Spleen (tissue), 11 donors: ENCODE measurements at regions not wholly inside any gene's neighbourhood (a gene's known extent, or its start where the extent isn't known, plus 50 kb on each side); places are given as distances from the start of the nearest gene placed in this dataset.

ENCODE experiments used
- DNase-seq: peaks from one replicate; pipeline ENCODE4 v3.0.0-alpha.2; 2020
- H3K27ac ChIP-seq, 8 donors: fragments of 200-600 bp; sonication (generic) in 7 of 8; 1 replicate in 4 of 8; 2 replicates in 4 of 8; pipeline versions ENCODE4 v1.5.0 to v1.8.0; 2016 to 2021; ENCODE audit warnings: inconsistent platforms in 4 of 8, mild to moderate bottlenecking in 4 of 8, moderate library complexity in 1 of 8
- H3K27me3 ChIP-seq, 7 donors: fragments of 200-600 bp; sonication (generic) in 6 of 7; replicated peaks in 1 of 7; 1 replicate in 4 of 7; 2 replicates in 3 of 7; pipeline versions ENCODE4 v1.5.0 to v1.8.0; 2016 to 2021; ENCODE audit warnings: inconsistent platforms in 3 of 7, mild to moderate bottlenecking in 1 of 7
- H3K36me3 ChIP-seq, 6 donors: fragments of 200-600 bp; sonication (generic) in 5 of 6; 1 replicate in 4 of 6; 2 replicates in 2 of 6; pipeline versions ENCODE4 v1.5.0 to v1.8.0; 2016 to 2021; ENCODE audit warnings: inconsistent platforms in 2 of 6
- H3K4me1 ChIP-seq, 6 donors: fragments of 200-600 bp; sonication (generic) in 5 of 6; 1 replicate in 3 of 6; 2 replicates in 3 of 6; pipeline versions ENCODE4 v1.5.0 to v1.8.0; 2016 to 2021; ENCODE audit warnings: inconsistent platforms in 3 of 6
- H3K4me3 ChIP-seq, 8 donors: fragments of 200-600 bp; sonication (generic) in 7 of 8; 1 replicate in 4 of 8; 2 replicates in 4 of 8; pipeline versions ENCODE4 v1.5.0 to v1.8.0; 2016 to 2021; ENCODE audit warnings: inconsistent platforms in 4 of 8, mild to moderate bottlenecking in 4 of 8, moderate library complexity in 2 of 8
- H3K9me3 ChIP-seq, 8 donors: fragments of 200-600 bp; sonication (generic) in 7 of 8; 1 replicate in 4 of 8; 2 replicates in 4 of 8; pipeline versions ENCODE4 v1.5.0 to v1.8.0; 2016 to 2021; ENCODE audit warnings: inconsistent platforms in 4 of 8
- POLR2A ChIP-seq, 3 donors: fragments of 450-650 bp; IDR thresholded peaks; one replicate each; pipeline ENCODE4 v1.5.1; 2017; ENCODE audit warnings: antibody characterized with exemption in 3 of 3, mild to moderate bottlenecking in 1 of 3
- POLR2AphosphoS5 ChIP-seq, 3 donors: sonication (generic); formaldehyde crosslinking; IDR thresholded peaks; one replicate each; pipeline ENCODE4 v1.5.1; 2017; ENCODE audit warnings: antibody characterized with exemption in 3 of 3
- WGBS, 5 donors: extraction: QIAGEN DNeasy Blood & Tissue Kit in 3 of 5; methylation state at CpG; one replicate each; pipeline versions ENCODE4 v1.1.5 to v1.1.7; 2013 to 2018; 5-methylcytosine and 5-hydroxymethylcytosine counted together
- intact Hi-C: fragments of 100-400 bp; cut with DNase I; formaldehyde crosslinking; loops from one replicate; pipeline ENCODE4 v1.15.0; 2023; ENCODE audit warnings: low total_unique reads
- TF ChIP-seq, protein P1 (sequence below), 11 experiments: fragments of 200-600 bp in 7 of 11; fragments of 450-650 bp in 4 of 11; sonication (generic) in 4 of 11; IDR thresholded peaks in 8 of 11; conservative IDR thresholded peaks in 3 of 11; 1 replicate in 7 of 11; 2 replicates in 4 of 11; pipeline versions ENCODE4 v1.4.0 to v1.8.0; 2016 to 2021; ENCODE audit warnings: antibody characterized with exemption in 11 of 11, inconsistent platforms in 4 of 11, mild to moderate bottlenecking in 1 of 11
- donor health status: healthy with polysubstance abuse.
- donor health status: DM: no; HTN: no; CAD: no; lungs with moderate emphysema.
- donor health status: DM: no; HTN: no; CAD: no.
- donor health status: Bipolar disorder and iron deficiency.
- donor health status: healthy.
- donor health status: DM: no; HTN: no; CAD: no.
- donor health status: DM: yes; HTN: yes; CAD: no.

DNA sequence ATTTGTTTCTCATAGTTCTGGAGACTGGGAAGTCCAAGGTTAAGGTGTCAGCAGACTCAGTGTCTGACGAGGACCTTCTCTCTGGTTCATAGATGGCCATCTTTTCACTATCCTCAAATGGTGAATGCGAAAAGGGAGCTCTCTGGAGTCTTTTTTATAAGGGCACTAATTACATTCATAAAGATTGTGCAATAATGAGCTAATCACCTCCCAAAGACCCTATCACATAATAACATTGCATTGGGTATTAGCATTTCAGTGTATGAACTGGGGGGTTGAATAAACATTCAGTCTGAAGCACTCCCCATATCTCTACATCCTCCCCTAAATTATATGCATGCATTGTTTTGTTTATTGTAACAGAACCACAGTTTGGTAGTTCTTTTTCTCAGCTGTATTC lies 1086.5 kb downstream of the CDH11 start:
- H3K27ac ChIP-seq, result no peak overlapping the region
- no peak for DNase-seq
- H3K9me3 ChIP-seq, result peaks cover 0 to 13% (median 0%) of the 10 kb centered on the region in 8 donors
- intact Hi-C loops, result no loop called here
- H3K4me3 ChIP-seq, result no peak overlapping the region
- H3K4me1 ChIP-seq, result no peaks in the 10 kb centered on the region
- TF ChIP-seq, protein P1, sequence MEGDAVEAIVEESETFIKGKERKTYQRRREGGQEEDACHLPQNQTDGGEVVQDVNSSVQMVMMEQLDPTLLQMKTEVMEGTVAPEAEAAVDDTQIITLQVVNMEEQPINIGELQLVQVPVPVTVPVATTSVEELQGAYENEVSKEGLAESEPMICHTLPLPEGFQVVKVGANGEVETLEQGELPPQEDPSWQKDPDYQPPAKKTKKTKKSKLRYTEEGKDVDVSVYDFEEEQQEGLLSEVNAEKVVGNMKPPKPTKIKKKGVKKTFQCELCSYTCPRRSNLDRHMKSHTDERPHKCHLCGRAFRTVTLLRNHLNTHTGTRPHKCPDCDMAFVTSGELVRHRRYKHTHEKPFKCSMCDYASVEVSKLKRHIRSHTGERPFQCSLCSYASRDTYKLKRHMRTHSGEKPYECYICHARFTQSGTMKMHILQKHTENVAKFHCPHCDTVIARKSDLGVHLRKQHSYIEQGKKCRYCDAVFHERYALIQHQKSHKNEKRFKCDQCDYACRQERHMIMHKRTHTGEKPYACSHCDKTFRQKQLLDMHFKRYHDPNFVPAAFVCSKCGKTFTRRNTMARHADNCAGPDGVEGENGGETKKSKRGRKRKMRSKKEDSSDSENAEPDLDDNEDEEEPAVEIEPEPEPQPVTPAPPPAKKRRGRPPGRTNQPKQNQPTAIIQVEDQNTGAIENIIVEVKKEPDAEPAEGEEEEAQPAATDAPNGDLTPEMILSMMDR (IDR thresholded peaks at IDR 0.05 in 8 of 11, conservative IDR thresholded peaks at IDR 0.05 in 3 of 11), result no peak
- TF ChIP-seq POLR2A (IDR thresholded peaks at IDR 0.05), result no peak
- no peak for TF ChIP-seq POLR2AphosphoS5 (IDR thresholded peaks at IDR 0.05)
- 72 to 84% (median 82%) methylated on average over 2 of the region's 2 CpGs for WGBS, 5 donors
- H3K27me3 ChIP-seq, result no peaks in the 10 kb centered on the region
- H3K36me3 ChIP-seq, result no peaks in the 10 kb centered on the region

DNA sequence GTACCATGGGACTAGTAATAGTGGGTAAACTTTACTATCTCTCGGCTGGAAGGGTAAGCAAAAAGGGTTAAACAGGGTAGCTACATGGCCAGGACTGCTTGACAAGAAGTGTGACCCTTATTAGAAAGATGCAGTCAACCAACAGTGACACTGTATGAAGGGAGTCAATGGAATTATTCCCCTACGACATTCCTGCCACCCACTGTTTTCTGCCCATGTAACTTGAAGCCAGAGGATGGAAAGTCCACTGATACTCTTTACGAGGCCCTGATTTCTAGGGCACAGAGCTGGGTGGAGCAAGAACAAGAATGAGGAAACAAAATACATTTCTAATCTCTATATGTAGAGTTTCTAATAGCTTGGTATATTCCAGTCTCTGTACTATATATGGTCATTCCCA lies 1102.5 kb downstream of the CDH11 start:
- H3K4me1 ChIP-seq, result no peaks in the 10 kb centered on the region
- no peaks in the 10 kb centered on the region for H3K36me3 ChIP-seq
- DNase-seq, result no peak
- WGBS, 5 donors, result 72 to 88% (median 77%) methylated on average over 3 of the region's 3 CpGs
- H3K27ac ChIP-seq, result no peak overlapping the region
- H3K9me3 ChIP-seq, result peaks cover 0 to 16% (median 0%) of the 10 kb centered on the region in 8 donors
- no peaks in the 10 kb centered on the region for H3K27me3 ChIP-seq
- no peak overlapping the region for H3K4me3 ChIP-seq
- intact Hi-C loops, result no loop called here
- no peak for TF ChIP-seq POLR2A (IDR thresholded peaks at IDR 0.05)
- no peak for TF ChIP-seq POLR2AphosphoS5 (IDR thresholded peaks at IDR 0.05)
- TF ChIP-seq, protein P1 (IDR thresholded peaks at IDR 0.05 in 8 of 11, conservative IDR thresholded peaks at IDR 0.05 in 3 of 11), result no peak

DNA sequence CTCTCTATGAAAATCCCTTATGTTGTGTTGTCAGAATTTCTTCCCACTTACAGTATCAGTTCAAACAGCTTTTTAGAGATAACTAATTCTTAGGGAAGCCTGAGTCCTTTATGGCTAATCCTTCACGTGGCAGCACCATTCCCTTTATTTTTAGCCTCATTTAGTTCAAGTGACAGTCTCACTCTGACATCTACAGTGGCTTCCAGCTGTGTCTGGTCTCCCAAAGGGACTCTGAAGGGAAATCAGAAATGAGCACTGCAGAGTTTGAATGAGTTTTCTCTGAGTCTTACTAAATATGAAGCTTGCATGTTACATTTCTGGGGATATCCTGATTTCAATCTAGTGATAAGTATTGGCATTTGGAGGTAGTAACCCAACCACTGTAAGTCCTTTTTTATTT lies 1104.1 kb downstream of the CDH11 start:
- DNase-seq, result no peak
- Histone ChIP-seq H3K27me3 (no peaks in the 10 kb centered on the region), H3K27ac (no peak overlapping the region), H3K4me3 (no peak overlapping the region), H3K36me3 (no peaks in the 10 kb centered on the region), H3K4me1 (no peaks in the 10 kb centered on the region), H3K9me3 (peaks cover 0 to 7% (median 0%) of the 10 kb centered on the region in 8 donors)
- WGBS, 5 donors, result 29 to 49% (median 40%) methylated on average over 1 of the region's 1 CpG
- TF ChIP-seq POLR2A (IDR thresholded peaks at IDR 0.05) (no peak), POLR2AphosphoS5 (IDR thresholded peaks at IDR 0.05) (no peak)
- TF ChIP-seq, protein P1 (IDR thresholded peaks at IDR 0.05 in 8 of 11, conservative IDR thresholded peaks at IDR 0.05 in 3 of 11), result no peak
- intact Hi-C loops, result no loop called here

DNA sequence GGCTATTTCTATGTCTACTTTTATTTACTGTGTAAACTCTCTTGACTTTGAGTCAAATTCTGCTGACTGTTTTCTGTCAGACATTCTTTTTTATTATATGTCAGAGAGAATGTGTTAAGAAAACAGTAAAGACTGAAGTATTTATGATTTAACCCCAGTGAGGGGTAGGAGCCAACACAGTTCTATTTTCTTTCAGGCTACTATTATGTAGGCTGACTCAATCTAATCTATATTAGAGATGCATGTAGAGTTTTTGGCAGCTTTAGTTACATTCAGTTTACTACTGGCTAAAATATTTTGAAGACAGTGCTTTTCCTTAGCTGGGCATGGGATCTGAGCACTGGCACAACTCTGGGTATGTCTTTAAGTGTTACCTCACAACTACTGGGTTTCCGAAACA lies 1108.0 kb downstream of the CDH11 start:
- no peak for DNase-seq
- Histone ChIP-seq H3K4me3 (no peak overlapping the region), H3K36me3 (no peaks in the 10 kb centered on the region), H3K27me3 (no peaks in the 10 kb centered on the region), H3K4me1 (no peaks in the 10 kb centered on the region), H3K9me3 (peaks cover 0 to 15% (median 0%) of the 10 kb centered on the region in 8 donors), H3K27ac (no peak overlapping the region)
- WGBS, 5 donors, result 37 to 66% (median 57%) methylated on average over 1 of the region's 1 CpG
- intact Hi-C loops, result no loop called here
- TF ChIP-seq POLR2AphosphoS5 (IDR thresholded peaks at IDR 0.05), result no peak
- TF ChIP-seq, protein P1 (IDR thresholded peaks at IDR 0.05 in 8 of 11, conservative IDR thresholded peaks at IDR 0.05 in 3 of 11), result no peak
- TF ChIP-seq POLR2A (IDR thresholded peaks at IDR 0.05), result no peak
